Colonic mucosa (tissue), 4 donors: ENCODE measurements at regions not wholly inside any gene's neighbourhood (a gene's known extent, or its start where the extent isn't known, plus 50 kb on each side); places are given as distances from the start of the nearest gene placed in this dataset.

ENCODE experiments used
- DNase-seq: peaks from one replicate; pipeline ENCODE4 v3.0.0-alpha.2; 2020
- H3K27ac ChIP-seq: fragments of 200-600 bp; one replicate; pipeline ENCODE4 v1.8.0; 2021
- H3K27me3 ChIP-seq: fragments of 200-600 bp; one replicate; pipeline ENCODE4 v1.8.0; 2021
- H3K36me3 ChIP-seq: fragments of 200-600 bp; one replicate; pipeline ENCODE4 v1.8.0; 2021
- H3K4me1 ChIP-seq: fragments of 200-600 bp; one replicate; pipeline ENCODE4 v1.8.0; 2021; ENCODE audit warnings: mild to moderate bottlenecking
- H3K4me3 ChIP-seq: fragments of 200-600 bp; one replicate; pipeline ENCODE4 v1.8.0; 2021
- H3K9ac ChIP-seq, 2 donors: one replicate each; pipeline ENCODE4 v1.7.0; 2013; ENCODE audit warnings: control low read depth in 2 of 2, low read depth in 2 of 2, low read length in 2 of 2
- H3K9me3 ChIP-seq: fragments of 200-600 bp; one replicate; pipeline ENCODE4 v1.8.0; 2021
- intact Hi-C: fragments of 100-400 bp; cut with DNase I; formaldehyde crosslinking; loops from one replicate; pipeline ENCODE4 v1.14.1; 2022
- TF ChIP-seq, protein P1 (sequence below): fragments of 200-600 bp; IDR thresholded peaks from one replicate; pipeline ENCODE4 v1.8.0; 2022; ENCODE audit warnings: antibody characterized with exemption, mild to moderate bottlenecking
- donor health status: healthy.
- donor health status: DM: no; HTN: no; CAD: no.
- donor health status: DM: no; HTN: no; CAD: no.

DNA sequence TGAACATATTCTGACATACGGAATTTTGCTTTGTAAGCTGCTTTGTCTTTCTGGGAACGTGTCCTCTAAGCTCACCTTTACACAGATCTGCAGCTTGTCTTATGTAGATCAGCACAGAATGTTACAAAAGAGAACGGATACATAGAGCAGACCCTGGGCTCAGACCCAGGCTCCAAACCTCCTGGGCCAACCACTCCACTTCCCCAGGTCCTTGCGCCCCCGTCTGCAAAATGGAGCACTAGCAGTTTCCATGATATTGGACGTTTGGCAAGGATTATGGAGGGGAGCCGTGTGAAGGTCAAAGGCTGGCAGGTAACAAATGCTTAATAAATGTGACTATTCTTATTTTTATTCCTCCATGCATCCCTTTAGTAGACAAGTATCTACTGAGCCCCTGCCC is 358.4 kb downstream of the CTTN start:
- Histone ChIP-seq H3K36me3 (no peaks in the 10 kb centered on the region), H3K9me3 (no peaks in the 10 kb centered on the region), H3K27ac (no peak overlapping the region), H3K4me3 (no peak overlapping the region), H3K4me1 (no peaks in the 10 kb centered on the region), H3K9ac (no peak overlapping the region), H3K27me3 (no peaks in the 10 kb centered on the region)
- intact Hi-C loops, result no loop called here
- TF ChIP-seq, protein P1, sequence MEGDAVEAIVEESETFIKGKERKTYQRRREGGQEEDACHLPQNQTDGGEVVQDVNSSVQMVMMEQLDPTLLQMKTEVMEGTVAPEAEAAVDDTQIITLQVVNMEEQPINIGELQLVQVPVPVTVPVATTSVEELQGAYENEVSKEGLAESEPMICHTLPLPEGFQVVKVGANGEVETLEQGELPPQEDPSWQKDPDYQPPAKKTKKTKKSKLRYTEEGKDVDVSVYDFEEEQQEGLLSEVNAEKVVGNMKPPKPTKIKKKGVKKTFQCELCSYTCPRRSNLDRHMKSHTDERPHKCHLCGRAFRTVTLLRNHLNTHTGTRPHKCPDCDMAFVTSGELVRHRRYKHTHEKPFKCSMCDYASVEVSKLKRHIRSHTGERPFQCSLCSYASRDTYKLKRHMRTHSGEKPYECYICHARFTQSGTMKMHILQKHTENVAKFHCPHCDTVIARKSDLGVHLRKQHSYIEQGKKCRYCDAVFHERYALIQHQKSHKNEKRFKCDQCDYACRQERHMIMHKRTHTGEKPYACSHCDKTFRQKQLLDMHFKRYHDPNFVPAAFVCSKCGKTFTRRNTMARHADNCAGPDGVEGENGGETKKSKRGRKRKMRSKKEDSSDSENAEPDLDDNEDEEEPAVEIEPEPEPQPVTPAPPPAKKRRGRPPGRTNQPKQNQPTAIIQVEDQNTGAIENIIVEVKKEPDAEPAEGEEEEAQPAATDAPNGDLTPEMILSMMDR, result no peak
- no peak for DNase-seq

DNA sequence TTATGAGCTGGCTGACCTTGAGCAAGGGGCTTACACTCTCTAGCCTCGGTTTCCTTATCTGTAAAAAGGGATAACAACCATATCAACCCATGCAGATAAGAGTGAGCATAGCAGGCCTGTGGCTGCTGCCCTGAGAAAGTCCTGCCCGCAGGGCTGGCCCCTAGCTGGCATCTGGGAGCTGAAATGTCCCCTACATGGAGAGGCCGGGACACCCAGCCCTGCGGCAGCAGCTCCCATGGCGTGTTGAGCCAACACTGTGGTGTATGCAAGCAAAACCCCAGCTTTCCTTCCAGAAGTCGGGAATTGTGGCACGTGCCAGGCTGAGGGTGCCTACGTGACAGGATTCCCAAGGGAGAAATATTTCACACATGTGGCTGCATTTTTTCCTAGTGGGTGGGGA is 358.9 kb downstream of the CTTN start:
- Histone ChIP-seq H3K9me3 (no peaks in the 10 kb centered on the region), H3K36me3 (no peaks in the 10 kb centered on the region), H3K4me1 (no peaks in the 10 kb centered on the region), H3K4me3 (no peak overlapping the region), H3K9ac (no peak overlapping the region), H3K27me3 (no peaks in the 10 kb centered on the region), H3K27ac (no peak overlapping the region)
- DNase-seq, result no peak
- TF ChIP-seq, protein P1, result no peak
- intact Hi-C loops, result no loop called here

DNA sequence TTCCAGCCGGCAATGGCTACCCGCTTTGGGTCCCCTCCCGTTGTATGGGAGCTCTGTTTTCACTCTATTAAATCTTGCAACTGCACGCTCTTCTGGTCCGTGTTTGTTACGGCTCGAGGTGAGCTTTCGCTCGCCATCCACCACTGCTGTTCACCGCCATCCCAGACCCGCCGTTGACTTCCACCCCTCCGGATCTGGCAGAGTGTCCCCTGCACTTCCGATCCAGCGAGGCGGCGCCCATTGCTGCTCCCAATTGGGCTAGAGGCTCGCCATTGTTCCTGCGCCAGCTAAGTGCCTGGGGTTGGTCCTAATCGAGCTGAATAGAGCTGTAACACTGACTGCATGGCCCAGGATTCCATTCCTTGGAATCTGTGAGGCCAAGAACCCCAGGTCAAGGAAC is 359.9 kb downstream of the CTTN start:
- TF ChIP-seq, protein P1, result no peak
- no peak overlapping the region for H3K9ac ChIP-seq
- no peak for DNase-seq
- intact Hi-C loops, result no loop called here
- no peaks in the 10 kb centered on the region for H3K4me1 ChIP-seq
- H3K27ac ChIP-seq, result no peak overlapping the region
- no peaks in the 10 kb centered on the region for H3K9me3 ChIP-seq
- H3K27me3 ChIP-seq, result no peaks in the 10 kb centered on the region
- H3K4me3 ChIP-seq, result no peak overlapping the region
- H3K36me3 ChIP-seq, result no peaks in the 10 kb centered on the region

DNA sequence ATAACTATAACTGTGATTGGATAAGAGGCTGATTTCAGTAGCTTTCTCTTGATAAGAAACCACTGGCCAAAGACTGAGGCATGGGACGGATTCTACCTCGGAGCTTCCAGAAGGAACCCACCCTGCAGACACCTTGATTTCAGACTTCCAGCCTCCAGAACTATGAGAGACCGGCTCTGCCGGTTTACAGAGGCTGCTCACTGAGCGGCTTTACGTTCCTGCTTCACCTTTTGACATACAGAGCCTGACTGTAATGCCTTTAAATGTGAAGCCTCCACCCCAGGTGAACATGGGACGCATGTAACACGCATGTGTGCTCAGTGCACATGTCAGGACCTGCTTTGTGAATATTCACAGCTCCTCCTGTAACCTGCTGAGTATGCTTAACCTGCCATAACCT is 361.5 kb downstream of the CTTN start:
- Histone ChIP-seq H3K9me3 (no peaks in the 10 kb centered on the region), H3K36me3 (no peaks in the 10 kb centered on the region), H3K4me3 (no peak overlapping the region), H3K27me3 (no peaks in the 10 kb centered on the region), H3K4me1 (no peaks in the 10 kb centered on the region), H3K9ac (no peak overlapping the region), H3K27ac (no peak overlapping the region)
- no peak for DNase-seq
- intact Hi-C loops, result no loop called here
- TF ChIP-seq, protein P1, result no peak

DNA sequence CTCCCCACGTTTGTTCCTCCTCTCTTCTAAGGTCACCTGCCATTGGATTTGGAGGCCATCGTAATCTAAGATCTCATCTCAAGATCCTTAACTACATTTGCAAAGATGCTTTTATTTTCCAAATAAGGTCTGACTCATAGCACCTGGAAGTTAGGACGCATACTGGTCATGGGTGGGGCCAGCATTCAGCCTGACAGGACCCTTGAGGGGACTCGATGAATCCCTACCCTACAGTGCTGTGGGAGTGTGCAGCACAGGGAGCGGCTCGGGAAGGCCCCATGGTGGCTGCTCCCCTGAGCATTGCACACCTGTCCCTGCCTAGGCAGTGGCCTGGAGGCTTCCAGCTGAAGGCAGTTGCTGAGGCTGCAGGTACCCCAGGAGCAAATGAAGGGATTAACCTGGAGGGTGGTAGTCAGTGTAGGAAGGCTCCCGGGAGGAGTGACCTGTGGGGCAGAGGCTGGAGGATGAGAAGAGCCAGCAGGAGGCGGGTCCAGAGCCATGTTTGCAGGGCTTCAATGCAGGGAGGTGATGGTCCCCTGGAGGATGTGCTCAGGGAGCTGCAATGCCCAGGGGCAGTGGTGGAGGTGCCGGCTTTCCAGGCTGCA is 362.2 kb downstream of the CTTN start:
- Histone ChIP-seq H3K4me3 (no peak overlapping the region), H3K9ac (no peak overlapping the region), H3K4me1 (no peaks in the 10 kb centered on the region), H3K27ac (no peak overlapping the region), H3K27me3 (no peaks in the 10 kb centered on the region), H3K36me3 (no peaks in the 10 kb centered on the region), H3K9me3 (no peaks in the 10 kb centered on the region)
- TF ChIP-seq, protein P1, result no peak
- DNase-seq, result no peak
- intact Hi-C loops, result no loop called here
